Panc1 (cell line): ENCODE measurements at regions not wholly inside any gene's neighbourhood (a gene's known extent, or its start where the extent isn't known, plus 50 kb on each side); places are given as distances from the start of the nearest gene placed in this dataset.

Source experiments
- ATAC-seq: fragments of 200-7000 bp; cut with Tn5 transposase; 2 replicates; pipeline ENCODE4 v1.9.1; 2020; ENCODE audit warnings: mild to moderate bottlenecking, moderate library complexity
- BruUV-seq: library from RNA; stranded (reverse); fragments of 400-500 nt; replicated peaks from 2 replicates; lab custom pipeline; 2021; lab: Mats Ljungman, UMichigan
- CTCF ChIA-PET: fragments of 300-600 bp; sonication (Branson Sonifier 250); formaldehyde crosslinking; loops from one replicate; lab custom pipeline; 2022; ENCODE audit warnings: antibody characterized with exemption; lab: Charles Lee
- POLR2A ChIA-PET: fragments of 300-600 bp; sonication (Branson Sonifier 250); formaldehyde crosslinking; loops from one replicate; lab custom pipeline; 2022; ENCODE audit warnings: antibody characterized with exemption; lab: Charles Lee
- DNase-seq: peaks from one replicate; pipeline ENCODE4 v3.0.0-alpha.2; 2010; ENCODE audit warnings: low read depth, low spot score
- H3K27ac ChIP-seq: 2 replicates; pipeline ENCODE4 v1.5.1; 2011; ENCODE audit warnings: mild to moderate bottlenecking, low read length, inconsistent platforms
- H3K27me3 ChIP-seq: fragments of 200-500 bp; sonication (Bioruptor generic); 2 replicates; pipeline ENCODE4 v1.6.0; 2014; ENCODE audit warnings: low read length, inconsistent platforms; ENCODE audit not compliant: control insufficient read depth, insufficient read depth
- H3K36me3 ChIP-seq: fragments of 200-500 bp; sonication (Bioruptor generic); 2 replicates; pipeline ENCODE4 v1.5.1; 2014; ENCODE audit warnings: inconsistent platforms, mild to moderate bottlenecking, low read length, moderate library complexity; ENCODE audit not compliant: control insufficient read depth, insufficient read depth
- H3K4me1 ChIP-seq: 2 replicates; pipeline ENCODE4 v1.5.1; 2011; ENCODE audit warnings: inconsistent platforms, mild to moderate bottlenecking, low read length, moderate library complexity; ENCODE audit not compliant: control insufficient read depth, insufficient read depth
- H3K4me3 ChIP-seq, 2 experiments: 2 replicates each; pipeline ENCODE4 v1.5.1; 2011 to 2012; ENCODE audit warnings: low read depth in 2 of 2, low read length in 2 of 2, mild to moderate bottlenecking in 2 of 2, inconsistent platforms in 1 of 2, moderate library complexity in 1 of 2
- H3K9me3 ChIP-seq: fragments of 200-500 bp; sonication (Bioruptor generic); 2 replicates; pipeline ENCODE4 v1.5.1; 2014; ENCODE audit warnings: low read depth, mild to moderate bottlenecking, inconsistent platforms, low read length, moderate library complexity; ENCODE audit not compliant: control insufficient read depth, insufficient read depth
- POLR2AphosphoS5 ChIP-seq: IDR thresholded peaks from 2 replicates; pipeline ENCODE4 v1.6.1; 2012; ENCODE audit warnings: mild to moderate bottlenecking, low read depth, low read length, moderate library complexity
- REST ChIP-seq, 2 experiments: IDR thresholded peaks; 2 replicates each; pipeline ENCODE4 v1.6.1; 2011 to 2012; ENCODE audit warnings: low read depth in 2 of 2, control low read depth in 1 of 2, low read length in 1 of 2, mild to moderate bottlenecking in 1 of 2, moderate library complexity in 1 of 2; ENCODE audit not compliant: insufficient read depth in 1 of 2
- SIN3A ChIP-seq: IDR thresholded peaks from 2 replicates; pipeline ENCODE4 v1.6.1; 2012; ENCODE audit warnings: low read depth, mild to moderate bottlenecking, low read length, moderate library complexity, borderline replicate concordance; ENCODE audit not compliant: insufficient read depth
- TCF7L2 ChIP-seq: IDR thresholded peaks from 2 replicates; pipeline ENCODE4 v1.6.1; 2011; ENCODE audit warnings: mild to moderate bottlenecking, low read depth, low read length, inconsistent platforms
- in situ Hi-C: cut with HindIII; loops from 2 replicates; pipeline ENCODE4 v1.10.0; 2016; ENCODE audit warnings: low sequenced_read_pairs, low pct_unique_long_range_greater_than_20kb
- intact Hi-C: fragments of 100-400 bp; cut with micrococcal nuclease; formaldehyde crosslinking; loops from one replicate; pipeline ENCODE4 v1.10.0; 2022; ENCODE audit not compliant: unreplicated experiment
- TF ChIP-seq, protein P1 (sequence below): fragments of 450-650 bp; IDR thresholded peaks from 2 replicates; pipeline ENCODE4 v1.5.1; 2017; ENCODE audit warnings: mild to moderate bottlenecking

- no peaks in the 10 kb centered on the region for H3K4me1 ChIP-seq
- H3K27ac ChIP-seq = no peak overlapping the region
- intact Hi-C loops (no loop called here), in situ Hi-C loops (no loop called here)
- ChIA-PET POLR2A (no interaction called here), CTCF (no interaction called here)
- DNase-seq (no peak), ATAC-seq (no peak)
- no peaks in the 10 kb centered on the region for H3K9me3 ChIP-seq
- H3K27me3 ChIP-seq = no peaks in the 10 kb centered on the region
- no peak for TF ChIP-seq REST (IDR thresholded peaks at IDR 0.05; ENCODE audit: insufficient read depth in 1 of 2, low read depth in 2 of 2, low read length in 1 of 2)
- TF ChIP-seq, protein P1, sequence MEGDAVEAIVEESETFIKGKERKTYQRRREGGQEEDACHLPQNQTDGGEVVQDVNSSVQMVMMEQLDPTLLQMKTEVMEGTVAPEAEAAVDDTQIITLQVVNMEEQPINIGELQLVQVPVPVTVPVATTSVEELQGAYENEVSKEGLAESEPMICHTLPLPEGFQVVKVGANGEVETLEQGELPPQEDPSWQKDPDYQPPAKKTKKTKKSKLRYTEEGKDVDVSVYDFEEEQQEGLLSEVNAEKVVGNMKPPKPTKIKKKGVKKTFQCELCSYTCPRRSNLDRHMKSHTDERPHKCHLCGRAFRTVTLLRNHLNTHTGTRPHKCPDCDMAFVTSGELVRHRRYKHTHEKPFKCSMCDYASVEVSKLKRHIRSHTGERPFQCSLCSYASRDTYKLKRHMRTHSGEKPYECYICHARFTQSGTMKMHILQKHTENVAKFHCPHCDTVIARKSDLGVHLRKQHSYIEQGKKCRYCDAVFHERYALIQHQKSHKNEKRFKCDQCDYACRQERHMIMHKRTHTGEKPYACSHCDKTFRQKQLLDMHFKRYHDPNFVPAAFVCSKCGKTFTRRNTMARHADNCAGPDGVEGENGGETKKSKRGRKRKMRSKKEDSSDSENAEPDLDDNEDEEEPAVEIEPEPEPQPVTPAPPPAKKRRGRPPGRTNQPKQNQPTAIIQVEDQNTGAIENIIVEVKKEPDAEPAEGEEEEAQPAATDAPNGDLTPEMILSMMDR = no peak
- TF ChIP-seq TCF7L2 = no peak
- TF ChIP-seq POLR2AphosphoS5 = no peak
- no peak for TF ChIP-seq SIN3A
- H3K4me3 ChIP-seq = no peak overlapping the region
- no peaks in the 10 kb centered on the region for H3K36me3 ChIP-seq
- BruUV-seq = no TSS peak
Measured at GRCh38 chr22:27114186-27114585, 456.8 kb downstream of the MIAT start.

DNA sequence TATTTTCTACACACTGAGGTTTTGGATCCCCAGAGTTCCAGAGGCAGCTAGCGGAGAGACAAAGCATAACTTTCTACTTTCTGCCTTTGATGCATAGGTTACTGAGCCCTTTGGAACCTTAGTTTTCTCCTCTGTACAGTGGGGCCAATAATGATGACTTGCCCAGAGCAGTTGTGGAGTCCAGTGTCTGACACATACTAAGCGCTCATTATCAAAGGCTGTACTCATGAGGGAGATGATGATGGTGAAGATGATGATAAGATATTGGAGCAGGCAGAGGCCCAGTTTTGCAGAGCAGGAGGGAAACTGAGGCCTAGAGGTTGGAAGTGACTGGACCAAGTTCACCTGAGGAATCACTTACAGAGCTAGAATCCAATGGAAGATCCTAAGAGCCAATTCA is 458.0 kb downstream of the MIAT start:
- no peak for DNase-seq
- H3K4me1 ChIP-seq = no peaks in the 10 kb centered on the region
- no peaks in the 10 kb centered on the region for H3K36me3 ChIP-seq
- in situ Hi-C loops = no loop called here
- no peak for TF ChIP-seq REST (IDR thresholded peaks at IDR 0.05; ENCODE audit: insufficient read depth in 1 of 2, low read depth in 2 of 2, low read length in 1 of 2)
- TF ChIP-seq, protein P1 = no peak
- no peak for TF ChIP-seq TCF7L2
- no peak for TF ChIP-seq SIN3A
- TF ChIP-seq POLR2AphosphoS5 = no peak
- ChIA-PET POLR2A (no interaction called here), CTCF (no interaction called here)
- H3K4me3 ChIP-seq = no peak overlapping the region
- intact Hi-C loops = no loop called here
- H3K9me3 ChIP-seq = no peaks in the 10 kb centered on the region
- no peaks in the 10 kb centered on the region for H3K27me3 ChIP-seq
- no peak overlapping the region for H3K27ac ChIP-seq
- no TSS peak for BruUV-seq
- no peak for ATAC-seq
